HS-5 (cell line): ENCODE measurements at regions not wholly inside any gene's neighbourhood (a gene's known extent, or its start where the extent isn't known, plus 50 kb on each side); places are given as distances from the start of the nearest gene placed in this dataset.
A peak's percentile ranks its signal among the peaks of the same experiment; 100 is the strongest.

Experiments
- DNase-seq: peaks from one replicate; pipeline ENCODE4 v3.0.0-alpha.2; 2012; ENCODE audit warnings: low read depth

- no peak for DNase-seq
Observed at GRCh38 chr7:125032943-125033342, 103.3 kb upstream of the POT1 start.

- DNase-seq = no peak
Observed at GRCh38 chr7:125030756-125031387, 101.2 kb upstream of the POT1 start.

DNA sequence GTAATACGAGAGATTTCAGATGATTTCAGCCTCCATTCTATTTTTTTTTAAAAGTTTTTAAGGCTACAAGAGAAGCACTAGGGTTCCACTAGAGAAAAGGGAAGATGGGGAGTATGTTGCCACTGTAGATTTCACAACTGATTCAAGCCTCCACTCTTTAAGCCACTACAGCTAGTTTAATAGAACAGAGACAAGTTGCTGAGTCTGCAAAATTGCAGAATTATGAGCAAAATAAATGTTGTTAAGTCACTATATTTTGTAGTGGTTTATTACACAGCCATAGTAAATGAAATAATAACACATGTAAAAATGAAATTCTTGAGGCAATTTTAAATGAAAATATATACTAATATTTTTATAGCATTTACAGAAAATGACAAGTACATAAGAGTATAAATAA, 96.0 kb upstream of the POT1 start:
- no peak for DNase-seq

GRCh38 chr7:125020801-125021200, 91.2 kb upstream of the POT1 start:
- no peak for DNase-seq

GRCh38 chr7:125010540-125010939, 80.9 kb upstream of the POT1 start:
- no peak for DNase-seq

DNA sequence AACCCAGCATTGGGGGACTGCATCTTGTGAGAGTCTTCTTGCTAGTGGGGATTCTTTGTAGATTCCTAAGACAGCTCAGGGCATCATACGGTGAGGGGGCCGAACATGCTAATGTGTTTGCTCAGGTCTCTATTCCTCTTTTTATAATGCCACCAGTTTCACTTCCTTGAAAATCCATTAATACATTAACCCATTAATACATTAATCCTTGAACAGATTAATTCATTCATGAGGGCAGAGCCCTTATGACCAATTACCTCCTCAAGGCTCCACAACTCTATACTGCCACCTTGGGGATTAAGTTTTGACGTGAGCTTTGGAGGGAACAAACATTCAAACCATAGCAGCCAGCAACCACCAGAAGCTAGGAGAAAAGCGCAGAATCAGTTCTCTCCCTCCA, 67.2 kb upstream of the POT1 start:
- DNase-seq = no peak

DNA sequence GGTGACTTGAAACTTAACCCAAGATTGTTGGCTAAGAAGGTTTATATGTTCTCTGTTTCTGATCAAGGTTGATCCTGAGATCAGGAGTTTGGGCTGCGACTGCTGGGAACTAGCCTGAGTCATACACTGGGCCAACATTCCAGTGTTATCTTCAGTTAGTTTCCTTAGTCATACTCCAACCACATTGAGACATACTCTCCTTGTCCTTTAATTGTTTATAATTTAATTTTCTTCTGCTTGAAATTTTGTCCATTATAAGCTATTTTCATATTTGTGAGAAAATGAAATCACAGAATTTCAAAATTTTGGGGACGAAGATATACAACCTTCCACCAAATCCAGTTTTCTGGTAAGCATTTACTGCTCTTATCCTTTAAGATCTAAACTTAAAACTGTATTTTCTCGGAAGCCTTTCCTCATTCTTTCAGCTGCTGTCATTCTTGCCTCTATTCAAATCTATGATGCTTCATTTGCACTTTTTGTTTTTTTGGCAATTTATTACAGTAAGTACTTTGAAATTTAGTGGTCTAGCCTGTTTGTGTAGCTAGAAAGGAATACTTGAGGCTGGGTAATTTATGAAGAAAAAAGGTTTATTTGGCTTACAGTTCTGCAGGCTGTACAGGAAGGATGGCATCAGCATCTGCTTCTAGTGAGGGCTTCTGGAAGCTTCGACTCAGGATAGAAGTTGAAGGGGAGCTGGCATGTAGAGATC, 63.4 kb upstream of the POT1 start:
- DNase-seq = peak; percentile 48

DNA sequence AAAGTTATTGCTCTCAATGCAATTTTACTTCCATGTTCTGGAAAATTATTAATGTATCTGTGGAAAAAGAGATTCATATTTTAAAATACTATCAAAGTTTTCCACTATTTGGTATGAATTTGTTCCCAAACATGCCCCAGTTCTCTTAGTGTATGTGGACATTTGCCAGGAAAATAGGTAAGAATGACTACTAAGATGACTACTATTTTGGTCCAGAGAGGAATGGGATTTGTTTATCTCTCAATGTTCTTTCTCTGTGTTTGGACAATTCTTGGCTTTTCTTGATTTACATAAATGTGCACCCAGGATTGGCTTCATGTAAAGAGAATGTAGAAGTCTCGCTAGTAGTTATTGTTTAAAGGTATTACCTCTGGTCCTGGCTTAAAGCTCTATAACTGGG, 60.3 kb upstream of the POT1 start:
- no peak for DNase-seq
